ENCODE measurements at regions not wholly inside any gene's neighbourhood (a gene's known extent, or its start where the extent isn't known, plus 50 kb on each side); places are given as distances from the start of the nearest gene placed in this dataset.

DNA sequence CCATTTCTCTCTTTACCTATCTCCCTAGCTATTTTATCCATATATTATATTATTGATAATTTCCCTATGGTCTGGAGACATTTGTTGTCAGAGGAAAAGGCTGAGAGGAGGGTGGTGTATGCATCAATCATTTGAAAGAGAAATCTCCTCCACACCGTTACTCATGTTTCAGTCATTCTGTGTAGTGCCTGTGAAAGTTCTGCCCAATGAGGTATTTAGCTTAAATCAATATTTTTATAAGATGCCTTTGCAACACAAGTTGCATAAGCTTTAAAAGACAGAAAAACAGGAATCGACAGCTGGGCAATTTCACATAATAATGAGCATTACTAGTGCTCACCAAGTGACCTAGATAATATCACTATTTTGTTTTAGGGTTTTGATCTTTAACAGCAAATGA lies 363.7 kb upstream of the FSIP2 start:
- CTCF ChIA-PET = no interaction called here
- POLR2A ChIA-PET = no interaction called here
- TF ChIP-seq, protein P1, sequence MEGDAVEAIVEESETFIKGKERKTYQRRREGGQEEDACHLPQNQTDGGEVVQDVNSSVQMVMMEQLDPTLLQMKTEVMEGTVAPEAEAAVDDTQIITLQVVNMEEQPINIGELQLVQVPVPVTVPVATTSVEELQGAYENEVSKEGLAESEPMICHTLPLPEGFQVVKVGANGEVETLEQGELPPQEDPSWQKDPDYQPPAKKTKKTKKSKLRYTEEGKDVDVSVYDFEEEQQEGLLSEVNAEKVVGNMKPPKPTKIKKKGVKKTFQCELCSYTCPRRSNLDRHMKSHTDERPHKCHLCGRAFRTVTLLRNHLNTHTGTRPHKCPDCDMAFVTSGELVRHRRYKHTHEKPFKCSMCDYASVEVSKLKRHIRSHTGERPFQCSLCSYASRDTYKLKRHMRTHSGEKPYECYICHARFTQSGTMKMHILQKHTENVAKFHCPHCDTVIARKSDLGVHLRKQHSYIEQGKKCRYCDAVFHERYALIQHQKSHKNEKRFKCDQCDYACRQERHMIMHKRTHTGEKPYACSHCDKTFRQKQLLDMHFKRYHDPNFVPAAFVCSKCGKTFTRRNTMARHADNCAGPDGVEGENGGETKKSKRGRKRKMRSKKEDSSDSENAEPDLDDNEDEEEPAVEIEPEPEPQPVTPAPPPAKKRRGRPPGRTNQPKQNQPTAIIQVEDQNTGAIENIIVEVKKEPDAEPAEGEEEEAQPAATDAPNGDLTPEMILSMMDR (IDR thresholded peaks at IDR 0.05; ENCODE audit: insufficient read depth, low read length, missing control alignments) = no peak
- H3K4me3 ChIP-seq (ENCODE audit: low read depth, low read length) = no peak overlapping the region
- DNase-seq (ENCODE audit: low read depth, low spot score) = no peak

DNA sequence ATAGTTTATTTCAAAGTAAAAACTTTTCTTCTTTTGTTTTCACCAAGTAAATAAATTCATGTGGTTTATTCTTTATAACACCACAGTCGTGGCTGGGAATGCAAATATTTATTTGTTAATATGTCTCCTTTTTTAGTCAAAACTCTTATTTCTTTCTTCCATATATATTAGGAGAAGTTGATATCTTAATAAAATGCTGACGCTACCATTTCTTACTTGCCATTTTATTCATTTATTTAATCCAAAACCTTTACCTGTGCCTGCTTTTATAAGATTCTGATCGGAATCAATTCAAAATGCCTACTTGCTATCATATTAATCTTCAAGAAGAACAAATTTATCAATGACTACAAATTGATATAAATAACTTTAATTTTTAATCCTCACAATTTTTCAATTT lies 362.9 kb upstream of the FSIP2 start:
- H3K4me3 ChIP-seq (ENCODE audit: low read depth, low read length) = no peak overlapping the region
- CTCF ChIA-PET = no interaction called here
- TF ChIP-seq, protein P1 (IDR thresholded peaks at IDR 0.05; ENCODE audit: insufficient read depth, low read length, missing control alignments) = no peak
- POLR2A ChIA-PET = no interaction called here
- no peak for DNase-seq (ENCODE audit: low read depth, low spot score)

DNA sequence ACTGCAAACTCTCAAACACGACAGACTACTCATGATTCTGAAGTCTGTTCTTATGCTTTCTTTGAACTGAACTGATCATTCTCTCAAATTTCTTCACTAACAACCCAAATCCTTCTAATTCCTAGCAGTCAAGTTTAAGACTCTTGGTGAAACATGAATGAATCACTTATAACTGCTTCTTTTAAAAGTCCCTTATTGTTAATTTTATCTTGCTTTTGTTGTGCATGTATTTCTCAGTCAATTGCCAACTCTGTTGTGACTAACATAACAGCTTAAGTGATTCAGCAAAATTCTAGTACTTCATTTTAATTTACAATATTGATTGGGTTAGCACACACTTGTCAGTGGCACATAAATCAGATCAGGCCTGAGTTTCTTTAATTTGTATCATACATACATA lies 357.0 kb upstream of the FSIP2 start:
- no peak overlapping the region for H3K4me3 ChIP-seq (ENCODE audit: low read depth, low read length)
- TF ChIP-seq, protein P1 (IDR thresholded peaks at IDR 0.05; ENCODE audit: insufficient read depth, low read length, missing control alignments) = no peak
- ChIA-PET POLR2A (no interaction called here), CTCF (no interaction called here)
- no peak for DNase-seq (ENCODE audit: low read depth, low spot score)

DNA sequence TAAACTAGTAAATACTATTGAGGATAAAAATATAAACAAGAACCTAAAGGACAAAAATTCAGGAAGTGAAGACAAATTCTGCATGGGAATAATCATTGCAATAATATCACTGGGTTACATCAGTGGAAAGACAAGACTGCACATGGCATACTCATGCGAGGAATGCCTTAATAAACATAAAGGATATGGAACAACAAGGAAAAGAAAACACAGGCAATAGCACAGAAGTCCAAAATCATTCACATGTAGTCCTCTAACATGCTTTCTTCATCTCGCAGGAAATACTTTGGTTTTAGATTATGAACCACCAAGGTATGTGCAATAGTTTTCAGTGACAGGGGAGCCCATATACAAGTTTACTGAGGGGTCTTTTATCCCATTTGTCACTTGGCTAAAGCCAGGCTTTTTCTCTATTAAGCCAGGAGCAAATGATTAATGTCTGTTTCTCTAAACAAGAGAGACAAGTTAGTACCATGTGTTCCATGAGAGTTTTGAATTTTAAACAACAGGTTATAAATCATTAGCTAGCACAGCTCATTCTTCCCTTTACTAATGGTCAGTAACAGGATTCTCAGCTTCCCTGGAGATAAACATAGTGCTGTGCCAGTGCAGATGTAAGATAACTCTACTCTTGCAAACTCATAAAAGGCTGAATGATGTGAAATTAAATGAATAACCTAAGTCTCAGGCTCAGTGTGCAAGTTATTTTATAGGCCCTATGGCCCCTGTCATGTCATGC lies 353.6 kb upstream of the FSIP2 start:
- DNase-seq (ENCODE audit: low read depth, low spot score) = no peak
- POLR2A ChIA-PET = no interaction called here
- TF ChIP-seq, protein P1 (IDR thresholded peaks at IDR 0.05; ENCODE audit: insufficient read depth, low read length, missing control alignments) = no peak
- CTCF ChIA-PET = no interaction called here
- no peak overlapping the region for H3K4me3 ChIP-seq (ENCODE audit: low read depth, low read length)

DNA sequence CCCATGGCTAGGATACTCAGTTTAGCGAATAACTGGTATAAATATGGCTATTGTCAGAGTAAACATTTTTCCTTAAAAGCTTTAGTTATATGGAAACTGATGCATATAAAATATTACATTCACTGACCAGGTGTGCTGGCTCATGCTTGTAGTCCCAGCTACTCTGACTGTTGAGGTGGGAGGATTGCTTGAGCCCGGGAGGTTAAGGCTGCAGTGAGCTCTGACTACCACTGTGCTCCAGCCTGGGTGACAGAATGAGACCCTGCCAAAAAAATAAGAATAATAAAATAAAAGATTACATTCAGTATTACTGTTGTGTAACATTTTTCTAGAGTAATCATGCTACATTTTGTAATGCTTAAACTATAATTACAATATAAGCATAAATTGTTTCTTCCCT lies 350.4 kb upstream of the FSIP2 start:
- TF ChIP-seq, protein P1 (IDR thresholded peaks at IDR 0.05; ENCODE audit: insufficient read depth, low read length, missing control alignments) = no peak
- DNase-seq (ENCODE audit: low read depth, low spot score) = no peak
- CTCF ChIA-PET = no interaction called here

DNA sequence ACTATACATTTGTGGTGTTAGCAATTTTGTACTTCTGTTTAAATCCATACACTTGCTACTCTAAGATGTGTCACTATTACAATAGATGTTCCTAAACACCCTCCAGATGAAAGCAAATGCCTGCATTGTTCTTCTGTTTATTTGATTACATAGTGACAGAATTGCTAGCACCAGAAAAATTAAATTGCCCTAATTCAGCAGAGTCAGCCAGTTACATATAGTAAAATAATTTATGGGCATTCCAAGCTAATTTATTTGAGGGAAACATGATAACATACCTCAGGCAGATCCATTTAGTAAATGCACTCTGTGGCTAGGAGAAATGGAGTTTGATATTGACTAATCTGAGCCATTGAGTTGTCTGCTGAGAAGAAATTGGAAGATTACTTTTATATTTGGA lies 347.1 kb upstream of the FSIP2 start:
- TF ChIP-seq, protein P1 (IDR thresholded peaks at IDR 0.05; ENCODE audit: insufficient read depth, low read length, missing control alignments) = no peak
- POLR2A ChIA-PET = no interaction called here

More for the DNA sequence above, 350.4 kb upstream of the FSIP2 start:
- no peak overlapping the region for H3K4me3 ChIP-seq (ENCODE audit: low read depth, low read length)
- POLR2A ChIA-PET = no interaction called here

More for the DNA sequence above, 347.1 kb upstream of the FSIP2 start:
- CTCF ChIA-PET = no interaction called here
- DNase-seq (ENCODE audit: low read depth, low spot score) = no peak
- H3K4me3 ChIP-seq (ENCODE audit: low read depth, low read length) = no peak overlapping the region

Data from AG04449 (cell line).